ENCODE measurements at regions not wholly inside any gene's neighbourhood (a gene's known extent, or its start where the extent isn't known, plus 50 kb on each side); places are given as distances from the start of the nearest gene placed in this dataset.

- no peaks in the 10 kb centered on the region for H3K36me3 ChIP-seq (ENCODE audit: control insufficient read depth, insufficient read depth, low read length)
- no peak overlapping the region for H4K5ac ChIP-seq (ENCODE audit: low read length)
- no peak overlapping the region for H3K4me3 ChIP-seq (ENCODE audit: low read length)
- DNase-seq = no peak
- H3K27ac ChIP-seq (ENCODE audit: low read depth, low read length) = no peak overlapping the region
- H3K27me3 ChIP-seq (ENCODE audit: insufficient read depth, low read length, poor library complexity) = no peaks in the 10 kb centered on the region
- H3K56ac ChIP-seq (ENCODE audit: low read length) = no peak overlapping the region
- H3K4me1 ChIP-seq (ENCODE audit: control insufficient read depth, low read depth, low read length) = no peaks in the 10 kb centered on the region
- H3K23ac ChIP-seq (ENCODE audit: low read length) = no peak overlapping the region
- no peaks in the 10 kb centered on the region for H3K79me1 ChIP-seq (ENCODE audit: low read length)
- no peak overlapping the region for H2BK120ac ChIP-seq (ENCODE audit: low read depth, low read length)
- H3K79me2 ChIP-seq (ENCODE audit: control insufficient read depth, insufficient read depth, low read length) = no peaks in the 10 kb centered on the region
- no peak overlapping the region for H2BK15ac ChIP-seq (replicated peaks; ENCODE audit: low read depth)
- no peak overlapping the region for H4K8ac ChIP-seq (ENCODE audit: low read depth, low read length)
- WGBS (ENCODE audit: extremely low coverage, insufficient coverage, low lambda C conversion rate) = no CpG with 5 or more reads among the region's 2 CpGs
- H3K4ac ChIP-seq (ENCODE audit: low read depth, low read length) = no peak overlapping the region
- peak overlapping the region; percentile 25 for H3K18ac ChIP-seq (ENCODE audit: low read length)
- H3K9ac ChIP-seq (ENCODE audit: low read length) = no peak overlapping the region
- no peak overlapping the region for H3K4me2 ChIP-seq (ENCODE audit: low read length)
- no peak overlapping the region for H2AK5ac ChIP-seq (ENCODE audit: low read length)
- no peak overlapping the region for H2BK5ac ChIP-seq (ENCODE audit: low read length)
Measured at GRCh38 chr5:142515036-142515435, 170.9 kb downstream of the FGF1 start.

DNA sequence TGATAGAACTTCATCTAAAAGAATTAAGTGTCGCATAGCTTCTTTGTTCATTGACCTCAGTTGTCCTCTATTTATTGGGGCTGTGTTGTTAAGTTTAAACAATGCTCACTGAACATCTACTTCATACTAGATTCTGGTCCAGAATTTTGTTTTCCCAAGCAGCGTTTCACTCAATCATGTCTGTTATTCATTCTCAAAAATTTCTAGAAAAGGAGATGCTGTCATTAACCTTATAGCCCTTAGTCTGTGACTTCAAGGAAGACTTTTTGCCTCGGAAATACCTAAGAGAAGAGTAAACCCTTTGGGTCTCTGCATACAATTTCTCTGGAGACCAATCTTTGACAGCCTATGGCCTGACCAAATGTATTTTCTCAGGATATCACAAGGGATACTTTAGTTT lies 171.7 kb downstream of the FGF1 start:
- Histone ChIP-seq H3K9ac (ENCODE audit: low read length) (no peak overlapping the region), H2BK120ac (ENCODE audit: low read depth, low read length) (no peak overlapping the region), H3K4ac (ENCODE audit: low read depth, low read length) (no peak overlapping the region), H2BK5ac (ENCODE audit: low read length) (no peak overlapping the region), H3K56ac (ENCODE audit: low read length) (no peak overlapping the region), H3K4me2 (ENCODE audit: low read length) (no peak overlapping the region), H2BK15ac (replicated peaks; ENCODE audit: low read depth) (no peak overlapping the region), H3K27me3 (ENCODE audit: insufficient read depth, low read length, poor library complexity) (no peaks in the 10 kb centered on the region), H3K23ac (ENCODE audit: low read length) (no peak overlapping the region), H2AK5ac (ENCODE audit: low read length) (no peak overlapping the region), H3K18ac (ENCODE audit: low read length) (no peak overlapping the region), H4K5ac (ENCODE audit: low read length) (no peak overlapping the region), H3K27ac (ENCODE audit: low read depth, low read length) (no peak overlapping the region), H3K79me2 (ENCODE audit: control insufficient read depth, insufficient read depth, low read length) (no peaks in the 10 kb centered on the region), H3K4me3 (ENCODE audit: low read length) (no peak overlapping the region), H3K79me1 (ENCODE audit: low read length) (no peaks in the 10 kb centered on the region), H3K36me3 (ENCODE audit: control insufficient read depth, insufficient read depth, low read length) (no peaks in the 10 kb centered on the region), H3K4me1 (ENCODE audit: control insufficient read depth, low read depth, low read length) (peaks cover 4% of the 10 kb centered on the region), H4K8ac (ENCODE audit: low read depth, low read length) (no peak overlapping the region)
- WGBS (ENCODE audit: extremely low coverage, insufficient coverage, low lambda C conversion rate) = no CpG with 5 or more reads among the region's 3 CpGs
- DNase-seq = no peak

- H3K4ac ChIP-seq (ENCODE audit: low read depth, low read length) = no peak overlapping the region
- no peak overlapping the region for H4K5ac ChIP-seq (ENCODE audit: low read length)
- no peaks in the 10 kb centered on the region for H3K27me3 ChIP-seq (ENCODE audit: insufficient read depth, low read length, poor library complexity)
- no peak overlapping the region for H4K8ac ChIP-seq (ENCODE audit: low read depth, low read length)
- H2BK120ac ChIP-seq (ENCODE audit: low read depth, low read length) = no peak overlapping the region
- H3K23ac ChIP-seq (ENCODE audit: low read length) = no peak overlapping the region
- H3K56ac ChIP-seq (ENCODE audit: low read length) = peak overlapping the region; percentile 5
- no peaks in the 10 kb centered on the region for H3K79me2 ChIP-seq (ENCODE audit: control insufficient read depth, insufficient read depth, low read length)
- H3K4me2 ChIP-seq (ENCODE audit: low read length) = no peak overlapping the region
- H2BK5ac ChIP-seq (ENCODE audit: low read length) = no peak overlapping the region
- no peak overlapping the region for H3K4me3 ChIP-seq (ENCODE audit: low read length)
- H2AK5ac ChIP-seq (ENCODE audit: low read length) = no peak overlapping the region
- no peaks in the 10 kb centered on the region for H3K36me3 ChIP-seq (ENCODE audit: control insufficient read depth, insufficient read depth, low read length)
- no peaks in the 10 kb centered on the region for H3K79me1 ChIP-seq (ENCODE audit: low read length)
- no peak overlapping the region for H2BK15ac ChIP-seq (replicated peaks; ENCODE audit: low read depth)
- H3K9ac ChIP-seq (ENCODE audit: low read length) = no peak overlapping the region
- DNase-seq = peak; percentile 45
- peaks cover 12% of the 10 kb centered on the region for H3K4me1 ChIP-seq (ENCODE audit: control insufficient read depth, low read depth, low read length)
- no peak overlapping the region for H3K27ac ChIP-seq (ENCODE audit: low read depth, low read length)
- no CpG with 5 or more reads among the region's 16 CpGs for WGBS (ENCODE audit: extremely low coverage, insufficient coverage, low lambda C conversion rate)
- no peak overlapping the region for H3K18ac ChIP-seq (ENCODE audit: low read length)
Measured at GRCh38 chr5:142512043-142513042, 173.5 kb downstream of the FGF1 start.

- peaks cover 12% of the 10 kb centered on the region for H3K4me1 ChIP-seq (ENCODE audit: control insufficient read depth, low read depth, low read length)
- no peak for DNase-seq
Measured at GRCh38 chr5:142511358-142511757, 174.5 kb downstream of the FGF1 start.

DNA sequence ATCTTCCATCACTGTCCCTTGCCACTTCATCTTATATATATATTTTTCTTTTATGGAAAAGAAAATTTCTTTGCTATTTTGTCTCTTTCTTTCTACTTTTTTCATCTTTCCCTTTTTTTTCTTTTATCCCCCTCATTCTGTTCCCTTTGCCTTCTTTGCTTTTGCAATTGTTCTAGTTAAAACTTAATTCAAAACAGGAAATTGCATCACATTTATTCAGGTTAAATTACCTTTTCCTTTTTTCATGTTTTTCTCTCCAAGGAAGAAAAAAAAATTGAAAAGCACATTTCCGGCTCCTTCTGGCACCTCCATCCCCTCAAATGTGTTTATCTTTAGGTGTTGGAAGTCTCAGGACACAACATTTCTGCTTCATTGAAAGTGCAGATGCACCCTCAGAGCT lies 176.9 kb downstream of the FGF1 start:
- no peak for DNase-seq
- Histone ChIP-seq H3K56ac (ENCODE audit: low read length) (no peak overlapping the region), H3K18ac (ENCODE audit: low read length) (peak overlapping the region; percentile 88), H3K36me3 (ENCODE audit: control insufficient read depth, insufficient read depth, low read length) (no peaks in the 10 kb centered on the region), H2BK120ac (ENCODE audit: low read depth, low read length) (peak overlapping the region; percentile 68), H4K8ac (ENCODE audit: low read depth, low read length) (no peak overlapping the region), H3K4me3 (ENCODE audit: low read length) (no peak overlapping the region), H2BK5ac (ENCODE audit: low read length) (peak overlapping the region; percentile 27), H3K4me2 (ENCODE audit: low read length) (no peak overlapping the region), H3K23ac (ENCODE audit: low read length) (no peak overlapping the region), H4K5ac (ENCODE audit: low read length) (no peak overlapping the region), H3K9ac (ENCODE audit: low read length) (no peak overlapping the region), H3K27me3 (ENCODE audit: insufficient read depth, low read length, poor library complexity) (no peaks in the 10 kb centered on the region), H3K27ac (ENCODE audit: low read depth, low read length) (no peak overlapping the region), H2AK5ac (ENCODE audit: low read length) (no peak overlapping the region), H3K4ac (ENCODE audit: low read depth, low read length) (no peak overlapping the region), H2BK15ac (replicated peaks; ENCODE audit: low read depth) (peak overlapping the region; percentile 76), H3K79me2 (ENCODE audit: control insufficient read depth, insufficient read depth, low read length) (no peaks in the 10 kb centered on the region), H3K4me1 (ENCODE audit: control insufficient read depth, low read depth, low read length) (peaks cover 12% of the 10 kb centered on the region), H3K79me1 (ENCODE audit: low read length) (no peaks in the 10 kb centered on the region)
- no CpG with 5 or more reads among the region's 1 CpG for WGBS (ENCODE audit: extremely low coverage, insufficient coverage, low lambda C conversion rate)

More at GRCh38 chr5:142511358-142511757, 174.5 kb downstream of the FGF1 start:
- no peak overlapping the region for H4K8ac ChIP-seq (ENCODE audit: low read depth, low read length)
- H3K4me2 ChIP-seq (ENCODE audit: low read length) = no peak overlapping the region
- no peak overlapping the region for H3K27ac ChIP-seq (ENCODE audit: low read depth, low read length)
- no peak overlapping the region for H3K23ac ChIP-seq (ENCODE audit: low read length)
- H3K27me3 ChIP-seq (ENCODE audit: insufficient read depth, low read length, poor library complexity) = no peaks in the 10 kb centered on the region
- no peaks in the 10 kb centered on the region for H3K36me3 ChIP-seq (ENCODE audit: control insufficient read depth, insufficient read depth, low read length)
- no peak overlapping the region for H2BK15ac ChIP-seq (replicated peaks; ENCODE audit: low read depth)
- WGBS (ENCODE audit: extremely low coverage, insufficient coverage, low lambda C conversion rate) = no CpG with 5 or more reads among the region's 2 CpGs
- no peaks in the 10 kb centered on the region for H3K79me1 ChIP-seq (ENCODE audit: low read length)
- H3K4ac ChIP-seq (ENCODE audit: low read depth, low read length) = no peak overlapping the region
- H2BK5ac ChIP-seq (ENCODE audit: low read length) = no peak overlapping the region
- H3K9ac ChIP-seq (ENCODE audit: low read length) = no peak overlapping the region
- H2BK120ac ChIP-seq (ENCODE audit: low read depth, low read length) = no peak overlapping the region
- no peaks in the 10 kb centered on the region for H3K79me2 ChIP-seq (ENCODE audit: control insufficient read depth, insufficient read depth, low read length)
- no peak overlapping the region for H2AK5ac ChIP-seq (ENCODE audit: low read length)
- no peak overlapping the region for H3K56ac ChIP-seq (ENCODE audit: low read length)
- no peak overlapping the region for H3K4me3 ChIP-seq (ENCODE audit: low read length)
- H4K5ac ChIP-seq (ENCODE audit: low read length) = no peak overlapping the region
- H3K18ac ChIP-seq (ENCODE audit: low read length) = no peak overlapping the region

Measured in mesendoderm (in vitro differentiated cells).